ENCODE measurements at regions not wholly inside any gene's neighbourhood (a gene's known extent, or its start where the extent isn't known, plus 50 kb on each side); places are given as distances from the start of the nearest gene placed in this dataset.
"Not testable (repeated sequence)": the region's sequence is repeated elsewhere in the genome, so short reads cannot be mapped to it uniquely, and the experiment has no call there.

GRCh38 chr5:77859306-77859705 is 83.2 kb upstream of the TBCA start:
- Histone ChIP-seq H3K27me3 (replicated peaks; ENCODE audit: control insufficient read depth, insufficient read depth, low read length, poor library complexity, severe bottlenecking) (no peaks in the 10 kb centered on the region), H3K4me1 (ENCODE audit: control insufficient read depth, insufficient read depth, low read length, poor library complexity, severe bottlenecking) (no peaks in the 10 kb centered on the region), H3K4me3 (ENCODE audit: insufficient read depth, low read depth, low read length, poor library complexity, severe bottlenecking) (no peak overlapping the region), H3K36me3 (ENCODE audit: control insufficient read depth, insufficient read depth, low read length) (no peaks in the 10 kb centered on the region), H3K27ac (ENCODE audit: insufficient read depth, low read length, poor library complexity, severe bottlenecking) (no peak overlapping the region), H3K9me3 (ENCODE audit: control insufficient read depth, low read length) (no peaks in the 10 kb centered on the region)
- no peak for DNase-seq

GRCh38 chr5:77858678-77859077 is 82.5 kb upstream of the TBCA start:
- H3K27me3 ChIP-seq (replicated peaks; ENCODE audit: control insufficient read depth, insufficient read depth, low read length, poor library complexity, severe bottlenecking); H3K36me3 ChIP-seq (ENCODE audit: control insufficient read depth, insufficient read depth, low read length); H3K4me3 ChIP-seq (ENCODE audit: insufficient read depth, low read depth, low read length, poor library complexity, severe bottlenecking); H3K4me1 ChIP-seq (ENCODE audit: control insufficient read depth, insufficient read depth, low read length, poor library complexity, severe bottlenecking); H3K9me3 ChIP-seq (ENCODE audit: control insufficient read depth, low read length); DNase-seq; H3K27ac ChIP-seq (ENCODE audit: insufficient read depth, low read length, poor library complexity, severe bottlenecking): not testable (repeated sequence)

- no peaks in the 10 kb centered on the region for H3K36me3 ChIP-seq (ENCODE audit: control insufficient read depth, insufficient read depth, low read length)
- H3K4me3 ChIP-seq (ENCODE audit: insufficient read depth, low read depth, low read length, poor library complexity, severe bottlenecking), result no peak overlapping the region
- H3K4me1 ChIP-seq (ENCODE audit: control insufficient read depth, insufficient read depth, low read length, poor library complexity, severe bottlenecking), result no peaks in the 10 kb centered on the region
- no peak overlapping the region for H3K27ac ChIP-seq (ENCODE audit: insufficient read depth, low read length, poor library complexity, severe bottlenecking)
- no peaks in the 10 kb centered on the region for H3K9me3 ChIP-seq (ENCODE audit: control insufficient read depth, low read length)
- H3K27me3 ChIP-seq (replicated peaks; ENCODE audit: control insufficient read depth, insufficient read depth, low read length, poor library complexity, severe bottlenecking), result no peaks in the 10 kb centered on the region
- no peak for DNase-seq
These were observed 79.2 kb upstream of the TBCA start for GRCh38 chr5:77855369-77855768.

- Histone ChIP-seq H3K9me3 (ENCODE audit: control insufficient read depth, low read length) (no peaks in the 10 kb centered on the region), H3K27me3 (replicated peaks; ENCODE audit: control insufficient read depth, insufficient read depth, low read length, poor library complexity, severe bottlenecking) (no peaks in the 10 kb centered on the region)
- DNase-seq, result no peak
These were observed 77.3 kb upstream of the TBCA start for GRCh38 chr5:77853353-77853907.

GRCh38 chr5:77852514-77853352 is 76.6 kb upstream of the TBCA start:
- Histone ChIP-seq H3K27ac (ENCODE audit: insufficient read depth, low read length, poor library complexity, severe bottlenecking) (no peak overlapping the region), H3K27me3 (replicated peaks; ENCODE audit: control insufficient read depth, insufficient read depth, low read length, poor library complexity, severe bottlenecking) (peaks cover under 1% of the 10 kb centered on the region), H3K4me1 (ENCODE audit: control insufficient read depth, insufficient read depth, low read length, poor library complexity, severe bottlenecking) (no peaks in the 10 kb centered on the region), H3K9me3 (ENCODE audit: control insufficient read depth, low read length) (no peaks in the 10 kb centered on the region), H3K36me3 (ENCODE audit: control insufficient read depth, insufficient read depth, low read length) (no peaks in the 10 kb centered on the region), H3K4me3 (ENCODE audit: insufficient read depth, low read depth, low read length, poor library complexity, severe bottlenecking) (peak overlapping the region; percentile 54)
- DNase-seq, result no peak

More at GRCh38 chr5:77853353-77853907, 77.3 kb upstream of the TBCA start:
- Histone ChIP-seq H3K27ac (ENCODE audit: insufficient read depth, low read length, poor library complexity, severe bottlenecking) (no peak overlapping the region), H3K4me3 (ENCODE audit: insufficient read depth, low read depth, low read length, poor library complexity, severe bottlenecking) (no peak overlapping the region), H3K36me3 (ENCODE audit: control insufficient read depth, insufficient read depth, low read length) (no peaks in the 10 kb centered on the region), H3K4me1 (ENCODE audit: control insufficient read depth, insufficient read depth, low read length, poor library complexity, severe bottlenecking) (no peaks in the 10 kb centered on the region)

- Histone ChIP-seq H3K27ac (ENCODE audit: insufficient read depth, low read length, poor library complexity, severe bottlenecking) (no peak overlapping the region), H3K36me3 (ENCODE audit: control insufficient read depth, insufficient read depth, low read length) (no peaks in the 10 kb centered on the region), H3K9me3 (ENCODE audit: control insufficient read depth, low read length) (no peaks in the 10 kb centered on the region), H3K27me3 (replicated peaks; ENCODE audit: control insufficient read depth, insufficient read depth, low read length, poor library complexity, severe bottlenecking) (peaks cover 3% of the 10 kb centered on the region), H3K4me1 (ENCODE audit: control insufficient read depth, insufficient read depth, low read length, poor library complexity, severe bottlenecking) (no peaks in the 10 kb centered on the region), H3K4me3 (ENCODE audit: insufficient read depth, low read depth, low read length, poor library complexity, severe bottlenecking) (peak overlapping the region; percentile 54)
- DNase-seq, result no peak
These were observed 76.0 kb upstream of the TBCA start for GRCh38 chr5:77852068-77852513.

GRCh38 chr5:77851176-77852067 is 75.3 kb upstream of the TBCA start:
- H3K4me1 ChIP-seq (ENCODE audit: control insufficient read depth, insufficient read depth, low read length, poor library complexity, severe bottlenecking), result no peaks in the 10 kb centered on the region
- no peak for DNase-seq
- H3K4me3 ChIP-seq (ENCODE audit: insufficient read depth, low read depth, low read length, poor library complexity, severe bottlenecking), result peak overlapping the region; percentile 54
- peaks cover 3% of the 10 kb centered on the region for H3K27me3 ChIP-seq (replicated peaks; ENCODE audit: control insufficient read depth, insufficient read depth, low read length, poor library complexity, severe bottlenecking)
- H3K9me3 ChIP-seq (ENCODE audit: control insufficient read depth, low read length), result no peaks in the 10 kb centered on the region
- H3K36me3 ChIP-seq (ENCODE audit: control insufficient read depth, insufficient read depth, low read length), result no peaks in the 10 kb centered on the region
- H3K27ac ChIP-seq (ENCODE audit: insufficient read depth, low read length, poor library complexity, severe bottlenecking), result no peak overlapping the region

- Histone ChIP-seq H3K9me3 (ENCODE audit: control insufficient read depth, low read length) (no peaks in the 10 kb centered on the region), H3K27me3 (replicated peaks; ENCODE audit: control insufficient read depth, insufficient read depth, low read length, poor library complexity, severe bottlenecking) (peaks cover 3% of the 10 kb centered on the region), H3K27ac (ENCODE audit: insufficient read depth, low read length, poor library complexity, severe bottlenecking) (no peak overlapping the region), H3K4me3 (ENCODE audit: insufficient read depth, low read depth, low read length, poor library complexity, severe bottlenecking) (no peak overlapping the region), H3K4me1 (ENCODE audit: control insufficient read depth, insufficient read depth, low read length, poor library complexity, severe bottlenecking) (no peaks in the 10 kb centered on the region), H3K36me3 (ENCODE audit: control insufficient read depth, insufficient read depth, low read length) (no peaks in the 10 kb centered on the region)
- no peak for DNase-seq
These were observed 74.5 kb upstream of the TBCA start for GRCh38 chr5:77850536-77851175.

- no peaks in the 10 kb centered on the region for H3K36me3 ChIP-seq (ENCODE audit: control insufficient read depth, insufficient read depth, low read length)
- H3K4me1 ChIP-seq (ENCODE audit: control insufficient read depth, insufficient read depth, low read length, poor library complexity, severe bottlenecking), result no peaks in the 10 kb centered on the region
- no peak overlapping the region for H3K27ac ChIP-seq (ENCODE audit: insufficient read depth, low read length, poor library complexity, severe bottlenecking)
- no peaks in the 10 kb centered on the region for H3K9me3 ChIP-seq (ENCODE audit: control insufficient read depth, low read length)
- H3K27me3 ChIP-seq (replicated peaks; ENCODE audit: control insufficient read depth, insufficient read depth, low read length, poor library complexity, severe bottlenecking), result peaks cover 7% of the 10 kb centered on the region
- DNase-seq, result no peak
- H3K4me3 ChIP-seq (ENCODE audit: insufficient read depth, low read depth, low read length, poor library complexity, severe bottlenecking), result no peak overlapping the region
These were observed 73.3 kb upstream of the TBCA start for GRCh38 chr5:77849308-77849900.
